ENCODE measurements at regions not wholly inside any gene's neighbourhood (a gene's known extent, or its start where the extent isn't known, plus 50 kb on each side); places are given as distances from the start of the nearest gene placed in this dataset.

- H3K4me3 ChIP-seq, result no peak overlapping the region
- no peak for DNase-seq
- no peaks in the 10 kb centered on the region for H3K4me1 ChIP-seq (ENCODE audit: insufficient read depth)
- intact Hi-C loops (cut with DNase I), result no loop called here
- H3K27me3 ChIP-seq, result no peaks in the 10 kb centered on the region
- H3K9me3 ChIP-seq, result no peaks in the 10 kb centered on the region
- 76 to 79% (median 78%) methylated on average over 13 of the region's 13 CpGs for WGBS, 3 donors
- H3K27ac ChIP-seq, result no peak overlapping the region
- TF ChIP-seq POLR2A (IDR thresholded peaks at IDR 0.05), result no peak
- no peaks in the 10 kb centered on the region for H3K36me3 ChIP-seq
These were observed 56.1 kb upstream of the ELN start for GRCh38 chr7:73971704-73972341.

GRCh38 chr7:73972614-73973013, 55.4 kb upstream of the ELN start:
- Histone ChIP-seq H3K4me1 (ENCODE audit: insufficient read depth) (no peaks in the 10 kb centered on the region), H3K27ac (no peak overlapping the region), H3K9me3 (no peaks in the 10 kb centered on the region), H3K36me3 (no peaks in the 10 kb centered on the region), H3K4me3 (no peak overlapping the region), H3K27me3 (no peaks in the 10 kb centered on the region)
- TF ChIP-seq CTCF (IDR thresholded peaks at IDR 0.05), result no peak
- no peak for TF ChIP-seq EP300 (IDR thresholded peaks at IDR 0.05)
- TF ChIP-seq POLR2A (IDR thresholded peaks at IDR 0.05), result no peak
- WGBS, 3 donors, result 86 to 87% (median 87%) methylated on average over 12 of the region's 12 CpGs
- no peak for DNase-seq
- intact Hi-C loops (cut with DNase I), result no loop called here

GRCh38 chr7:73973091-73973490, 54.9 kb upstream of the ELN start:
- no peaks in the 10 kb centered on the region for H3K9me3 ChIP-seq
- TF ChIP-seq CTCF (IDR thresholded peaks at IDR 0.05) (no peak), POLR2A (IDR thresholded peaks at IDR 0.05) (no peak), EP300 (IDR thresholded peaks at IDR 0.05) (no peak)
- peaks cover 2% of the 10 kb centered on the region for H3K4me1 ChIP-seq (ENCODE audit: insufficient read depth)
- 79 to 94% (median 88%) methylated on average over 4 to 6 of the region's 6 CpGs for WGBS, 3 donors
- no peaks in the 10 kb centered on the region for H3K36me3 ChIP-seq
- H3K4me3 ChIP-seq, result no peak overlapping the region
- no peak overlapping the region for H3K27ac ChIP-seq
- intact Hi-C loops (cut with DNase I), result no loop called here
- H3K27me3 ChIP-seq, result no peaks in the 10 kb centered on the region
- no peak for DNase-seq

- no peak overlapping the region for H3K27ac ChIP-seq
- no peaks in the 10 kb centered on the region for H3K27me3 ChIP-seq
- no peaks in the 10 kb centered on the region for H3K9me3 ChIP-seq
- no peak overlapping the region for H3K4me3 ChIP-seq
- whole genome bisulfite sequencing, 3 donors, result 85 to 89% (median 87%) methylated on average over 23 of the region's 23 CpGs
- no peaks in the 10 kb centered on the region for H3K36me3 ChIP-seq
- intact Hi-C loops (cut with DNase I), result no loop called here
- H3K4me1 ChIP-seq (ENCODE audit: insufficient read depth), result peaks cover 3% of the 10 kb centered on the region
- DNase-seq, result no peak
- TF ChIP-seq POLR2A (IDR thresholded peaks at IDR 0.05) (no peak), EP300 (IDR thresholded peaks at IDR 0.05) (no peak), CTCF (IDR thresholded peaks at IDR 0.05) (no peak)
These were observed 53.6 kb upstream of the ELN start for GRCh38 chr7:73974101-73974947.
